B cell (primary cell): ENCODE measurements at regions not wholly inside any gene's neighbourhood (a gene's known extent, or its start where the extent isn't known, plus 50 kb on each side); places are given as distances from the start of the nearest gene placed in this dataset.

Source experiments
- ATAC-seq: fragments of 200-7000 bp; cut with Tn5 transposase; one replicate; pipeline ENCODE4 v1.10.0; 2021; ENCODE audit warnings: low read depth, mild to moderate bottlenecking, moderate number of reproducible peaks, moderate library complexity
- CTCF ChIA-PET: fragments of 350-600 bp; sonication (Branson Sonifier 250); formaldehyde crosslinking; loops from one replicate; lab custom pipeline; 2021; ENCODE audit warnings: antibody characterized with exemption, inconsistent platforms; lab: Charles Lee
- POLR2A ChIA-PET: fragments of 350-600 bp; sonication (Branson Sonifier 250); formaldehyde crosslinking; loops from one replicate; lab custom pipeline; 2021; ENCODE audit warnings: antibody characterized with exemption; lab: Charles Lee
- DNase-seq: peaks from one replicate; pipeline ENCODE4 v3.0.0; 2013
- H2AFZ ChIP-seq: 2 replicates; pipeline ENCODE4 v1.6.1; 2012; ENCODE audit warnings: mild to moderate bottlenecking, low read depth, low read length; ENCODE audit not compliant: insufficient read depth, poor library complexity, severe bottlenecking
- H3K27ac ChIP-seq, 2 donors: 1 replicate in 1 of 2; 2 replicates in 1 of 2; pipeline ENCODE4 v1.5.1; 2012 to 2013; ENCODE audit warnings: low read length in 2 of 2, mild to moderate bottlenecking in 2 of 2, moderate library complexity in 1 of 2
- H3K27me3 ChIP-seq, 4 experiments: fragments of 200-600 bp in 1 of 4; sonication (generic) in 1 of 4; replicated peaks in 1 of 4; 1 replicate in 2 of 4; 2 replicates in 2 of 4; pipeline versions ENCODE4 v1.6.1 to v1.7.0; 2013 to 2016; ENCODE audit warnings: low read length in 3 of 4, mild to moderate bottlenecking in 2 of 4, mixed read lengths in 1 of 4, moderate library complexity in 1 of 4; ENCODE audit not compliant: insufficient read depth in 4 of 4, control insufficient read depth in 3 of 4; ENCODE audit errors: control extremely low read depth in 1 of 4
- H3K36me3 ChIP-seq, 2 experiments: replicated peaks in 1 of 2; 1 replicate in 1 of 2; 2 replicates in 1 of 2; pipeline versions ENCODE4 v1.6.1 to v1.7.1; 2013; ENCODE audit warnings: low read length in 1 of 2; ENCODE audit not compliant: insufficient read depth in 2 of 2, control insufficient read depth in 1 of 2; ENCODE audit errors: control extremely low read depth in 1 of 2, extremely low read depth in 1 of 2
- H3K4me1 ChIP-seq, 2 donors: fragments of 200-600 bp in 1 of 2; sonication (generic) in 1 of 2; 1 replicate in 1 of 2; 2 replicates in 1 of 2; pipeline versions ENCODE4 v1.5.1 to v1.6.1; 2013 to 2017; ENCODE audit warnings: low read length in 2 of 2; ENCODE audit not compliant: control insufficient read depth in 2 of 2, insufficient read depth in 2 of 2
- H3K4me2 ChIP-seq: replicated peaks from 2 replicates; pipeline ENCODE3; 2012; ENCODE audit warnings: mild to moderate bottlenecking, low read depth, low read length; ENCODE audit not compliant: poor library complexity, severe bottlenecking
- H3K4me3 ChIP-seq, 5 experiments: fragments of 200-600 bp in 1 of 5; sonication (generic) in 1 of 5; 1 replicate in 3 of 5; 2 replicates in 2 of 5; pipeline versions ENCODE4 v1.5.1 to v1.7.0; 2011 to 2016; ENCODE audit warnings: low read length in 4 of 5, mild to moderate bottlenecking in 4 of 5, low read depth in 2 of 5, control low read depth in 1 of 5, moderate library complexity in 1 of 5; ENCODE audit not compliant: insufficient read depth in 1 of 5; ENCODE audit errors: control extremely low read depth in 1 of 5, extremely low read depth in 1 of 5
- H3K79me2 ChIP-seq: fragments of 200-600 bp; sonication (generic); one replicate; pipeline ENCODE4 v1.6.0; 2016; ENCODE audit warnings: low read length; ENCODE audit not compliant: control insufficient read depth, insufficient read depth
- H3K9ac ChIP-seq: fragments of 200-600 bp; sonication (generic); 2 replicates; pipeline ENCODE4 v1.6.1; 2017; ENCODE audit warnings: mild to moderate bottlenecking, low read length, moderate library complexity
- H3K9me3 ChIP-seq, 3 donors: one replicate each; pipeline versions ENCODE4 v1.6.1 to v1.7.1; 2013; ENCODE audit warnings: low read length in 2 of 3; ENCODE audit not compliant: control insufficient read depth in 2 of 3, insufficient read depth in 1 of 3; ENCODE audit errors: control extremely low read depth in 1 of 3
- H4K20me1 ChIP-seq: 2 replicates; pipeline ENCODE4 v1.6.0; 2012; ENCODE audit warnings: mild to moderate bottlenecking, low read length; ENCODE audit not compliant: insufficient read depth, control insufficient read depth, poor library complexity, severe bottlenecking
- H3K27ac Mint-ChIP-seq: one replicate; pipeline ENCODE4 v1.8.0; 2021; ENCODE audit warnings: mixed read lengths
- H3K27me3 Mint-ChIP-seq: one replicate; pipeline ENCODE4 v1.8.0; 2021; ENCODE audit warnings: mixed read lengths
- H3K4me1 Mint-ChIP-seq: one replicate; pipeline ENCODE4 v1.8.0; 2021; ENCODE audit warnings: mixed read lengths
- H3K4me3 Mint-ChIP-seq: one replicate; pipeline ENCODE4 v1.8.0; 2021; ENCODE audit warnings: mixed read lengths
- H3K9me3 Mint-ChIP-seq: one replicate; pipeline ENCODE4 v1.8.0; 2022; ENCODE audit warnings: mixed read lengths; ENCODE audit not compliant: insufficient read depth
- EZH2 ChIP-seq: IDR thresholded peaks from 2 replicates; pipeline ENCODE4 v1.6.1; 2012; ENCODE audit warnings: borderline replicate concordance, low read depth, mild to moderate bottlenecking, moderate library complexity, low read length; ENCODE audit not compliant: insufficient read depth, poor library complexity, severe bottlenecking
- WGBS: methylation state at CpG from one replicate; pipeline ENCODE4 v1.1.5; 2013; ENCODE audit warnings: missing lambda C conversion rate; ENCODE audit not compliant: insufficient coverage; 5-methylcytosine and 5-hydroxymethylcytosine counted together
- intact Hi-C: fragments of 100-400 bp; cut with micrococcal nuclease; formaldehyde crosslinking; loops from one replicate; pipeline ENCODE4 v1.10.0; 2022
- TF ChIP-seq, protein P1 (sequence below): fragments of 200-600 bp; IDR thresholded peaks from one replicate; pipeline ENCODE4 v1.8.0; 2022; ENCODE audit warnings: antibody characterized with exemption, mild to moderate bottlenecking

DNA sequence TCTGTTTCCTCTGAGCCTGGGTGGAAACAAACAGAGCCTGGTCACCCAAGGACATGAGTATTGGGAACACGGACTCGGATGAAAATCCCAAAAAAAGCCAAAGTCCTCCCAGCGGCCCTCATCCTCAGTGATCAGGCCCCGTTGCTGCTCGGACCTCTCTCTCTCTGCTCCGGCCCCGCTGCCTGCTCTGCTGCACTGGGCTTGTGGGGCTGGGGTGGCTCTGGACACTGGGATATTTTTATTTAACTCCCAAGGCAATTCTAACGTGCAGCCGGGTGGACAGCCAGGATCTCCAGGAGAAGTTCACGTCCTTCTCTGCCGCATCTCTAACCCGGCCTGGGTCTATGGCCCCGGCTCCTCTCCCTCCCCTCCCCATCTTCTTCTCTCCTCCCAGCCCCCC, 280.9 kb upstream of the TNRC6C start:
- Histone ChIP-seq H3K79me2 (no peaks in the 10 kb centered on the region), H3K9ac (no peak overlapping the region), H2AFZ (no peak overlapping the region), H3K4me3 (no peak overlapping the region), H3K4me1 (no peaks in the 10 kb centered on the region), H3K4me2 (no peak overlapping the region), H3K36me3 (no peaks in the 10 kb centered on the region), H3K27me3 (no peaks in the 10 kb centered on the region), H4K20me1 (no peaks in the 10 kb centered on the region), H3K9me3 (no peaks in the 10 kb centered on the region), H3K27ac (no peak overlapping the region)
- POLR2A ChIA-PET: no interaction called here
- Mint-ChIP-seq H3K4me3 (no peak overlapping the region), H3K4me1 (no peaks in the 10 kb centered on the region), H3K27me3 (no peaks in the 10 kb centered on the region), H3K27ac (no peak overlapping the region), H3K9me3 (no peaks in the 10 kb centered on the region)
- TF ChIP-seq EZH2: no peak
- ATAC-seq (no peak), DNase-seq (no peak)
- 91% methylated on average over 10 of the region's 13 CpGs for WGBS
- CTCF ChIA-PET: no interaction called here
- intact Hi-C loops: no loop called here

DNA sequence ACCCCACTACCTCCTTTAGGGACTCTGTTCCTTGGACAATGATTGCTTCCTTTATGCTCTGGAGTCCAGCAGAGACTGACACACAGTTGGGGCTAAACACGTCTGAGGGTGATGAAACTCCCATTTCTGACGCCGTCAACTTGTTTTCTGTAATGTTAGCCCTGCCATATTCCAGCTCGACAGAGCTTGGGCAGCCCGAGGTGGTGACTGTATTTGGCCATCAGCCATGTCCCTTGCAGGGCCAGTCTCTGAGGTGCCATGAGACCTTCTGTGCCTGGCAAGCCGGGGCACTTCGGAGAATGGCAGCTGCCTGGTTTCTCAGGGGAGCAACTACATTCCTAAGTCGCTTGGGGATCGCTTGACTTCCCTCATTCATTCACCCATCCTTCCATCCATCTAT, 278.9 kb upstream of the TNRC6C start:
- ChIA-PET CTCF (no interaction called here), POLR2A (no interaction called here)
- H3K27ac Mint-ChIP-seq: no peak overlapping the region
- Histone ChIP-seq H3K27ac (no peak overlapping the region), H3K79me2 (no peaks in the 10 kb centered on the region), H3K4me3 (no peak overlapping the region), H2AFZ (no peak overlapping the region), H3K4me1 (no peaks in the 10 kb centered on the region), H3K36me3 (no peaks in the 10 kb centered on the region), H3K9ac (no peak overlapping the region), H3K4me2 (no peak overlapping the region), H3K27me3 (peaks cover 0 to 1% (median 0%) of the 10 kb centered on the region in 4 experiments), H3K9me3 (no peaks in the 10 kb centered on the region), H4K20me1 (no peaks in the 10 kb centered on the region)
- peaks cover 3% of the 10 kb centered on the region for H3K27me3 Mint-ChIP-seq
- no peak for DNase-seq
- intact Hi-C loops: no loop called here
- TF ChIP-seq EZH2: no peak
- TF ChIP-seq, protein P1, sequence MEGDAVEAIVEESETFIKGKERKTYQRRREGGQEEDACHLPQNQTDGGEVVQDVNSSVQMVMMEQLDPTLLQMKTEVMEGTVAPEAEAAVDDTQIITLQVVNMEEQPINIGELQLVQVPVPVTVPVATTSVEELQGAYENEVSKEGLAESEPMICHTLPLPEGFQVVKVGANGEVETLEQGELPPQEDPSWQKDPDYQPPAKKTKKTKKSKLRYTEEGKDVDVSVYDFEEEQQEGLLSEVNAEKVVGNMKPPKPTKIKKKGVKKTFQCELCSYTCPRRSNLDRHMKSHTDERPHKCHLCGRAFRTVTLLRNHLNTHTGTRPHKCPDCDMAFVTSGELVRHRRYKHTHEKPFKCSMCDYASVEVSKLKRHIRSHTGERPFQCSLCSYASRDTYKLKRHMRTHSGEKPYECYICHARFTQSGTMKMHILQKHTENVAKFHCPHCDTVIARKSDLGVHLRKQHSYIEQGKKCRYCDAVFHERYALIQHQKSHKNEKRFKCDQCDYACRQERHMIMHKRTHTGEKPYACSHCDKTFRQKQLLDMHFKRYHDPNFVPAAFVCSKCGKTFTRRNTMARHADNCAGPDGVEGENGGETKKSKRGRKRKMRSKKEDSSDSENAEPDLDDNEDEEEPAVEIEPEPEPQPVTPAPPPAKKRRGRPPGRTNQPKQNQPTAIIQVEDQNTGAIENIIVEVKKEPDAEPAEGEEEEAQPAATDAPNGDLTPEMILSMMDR: no peak
- no peak for ATAC-seq
- no peaks in the 10 kb centered on the region for H3K9me3 Mint-ChIP-seq
- H3K4me3 Mint-ChIP-seq: no peak overlapping the region
- WGBS: 90% methylated on average over 7 of the region's 9 CpGs
- no peaks in the 10 kb centered on the region for H3K4me1 Mint-ChIP-seq
